ENCODE measurements at regions not wholly inside any gene's neighbourhood (a gene's known extent, or its start where the extent isn't known, plus 50 kb on each side); places are given as distances from the start of the nearest gene placed in this dataset.
"Not testable (repeated sequence)": the region's sequence is repeated elsewhere in the genome, so short reads cannot be mapped to it uniquely, and the experiment has no call there.

DNA sequence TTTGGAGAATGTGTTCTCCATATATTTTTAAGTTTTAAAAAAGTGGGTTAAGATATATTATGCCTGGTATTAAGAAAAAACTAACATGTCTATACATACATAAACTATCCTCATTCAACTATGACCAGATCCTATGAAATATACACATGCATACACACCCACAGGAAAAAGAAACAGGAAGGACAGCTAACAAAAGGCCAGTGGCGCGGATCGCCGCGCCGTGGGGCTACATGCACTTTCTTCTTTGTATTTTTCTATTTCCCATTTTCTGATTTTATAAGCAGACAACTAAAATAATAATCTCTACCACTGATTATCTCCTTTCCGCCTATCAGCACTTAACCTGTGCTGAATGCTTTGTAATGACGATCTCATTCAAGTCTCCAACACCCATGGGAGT is 160.1 kb downstream of the OR4M2 start:
- Histone ChIP-seq H3K4me3 (ENCODE audit: low read length) (no peak overlapping the region), H3K27ac (ENCODE audit: low read length) (no peak overlapping the region), H4K20me1 (ENCODE audit: insufficient read depth, low read length) (no peaks in the 10 kb centered on the region), H3K79me2 (ENCODE audit: low read length) (no peaks in the 10 kb centered on the region), H3K4me1 (ENCODE audit: low read length) (no peaks in the 10 kb centered on the region), H3K36me3 (replicated peaks; ENCODE audit: low read depth, low read length) (no peaks in the 10 kb centered on the region), H3K4me2 (ENCODE audit: low read length) (no peak overlapping the region), H2AFZ (ENCODE audit: low read depth, low read length) (no peak overlapping the region), H3K27me3 (ENCODE audit: low read depth, low read length) (no peaks in the 10 kb centered on the region), H3K9me3 (ENCODE audit: insufficient read depth, low read length) (no peaks in the 10 kb centered on the region), H3K9ac (ENCODE audit: low read length) (no peak overlapping the region)
- TF ChIP-seq, protein P1, sequence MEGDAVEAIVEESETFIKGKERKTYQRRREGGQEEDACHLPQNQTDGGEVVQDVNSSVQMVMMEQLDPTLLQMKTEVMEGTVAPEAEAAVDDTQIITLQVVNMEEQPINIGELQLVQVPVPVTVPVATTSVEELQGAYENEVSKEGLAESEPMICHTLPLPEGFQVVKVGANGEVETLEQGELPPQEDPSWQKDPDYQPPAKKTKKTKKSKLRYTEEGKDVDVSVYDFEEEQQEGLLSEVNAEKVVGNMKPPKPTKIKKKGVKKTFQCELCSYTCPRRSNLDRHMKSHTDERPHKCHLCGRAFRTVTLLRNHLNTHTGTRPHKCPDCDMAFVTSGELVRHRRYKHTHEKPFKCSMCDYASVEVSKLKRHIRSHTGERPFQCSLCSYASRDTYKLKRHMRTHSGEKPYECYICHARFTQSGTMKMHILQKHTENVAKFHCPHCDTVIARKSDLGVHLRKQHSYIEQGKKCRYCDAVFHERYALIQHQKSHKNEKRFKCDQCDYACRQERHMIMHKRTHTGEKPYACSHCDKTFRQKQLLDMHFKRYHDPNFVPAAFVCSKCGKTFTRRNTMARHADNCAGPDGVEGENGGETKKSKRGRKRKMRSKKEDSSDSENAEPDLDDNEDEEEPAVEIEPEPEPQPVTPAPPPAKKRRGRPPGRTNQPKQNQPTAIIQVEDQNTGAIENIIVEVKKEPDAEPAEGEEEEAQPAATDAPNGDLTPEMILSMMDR (IDR thresholded peaks at IDR 0.05; ENCODE audit: low read depth, low read length) = no peak

DNA sequence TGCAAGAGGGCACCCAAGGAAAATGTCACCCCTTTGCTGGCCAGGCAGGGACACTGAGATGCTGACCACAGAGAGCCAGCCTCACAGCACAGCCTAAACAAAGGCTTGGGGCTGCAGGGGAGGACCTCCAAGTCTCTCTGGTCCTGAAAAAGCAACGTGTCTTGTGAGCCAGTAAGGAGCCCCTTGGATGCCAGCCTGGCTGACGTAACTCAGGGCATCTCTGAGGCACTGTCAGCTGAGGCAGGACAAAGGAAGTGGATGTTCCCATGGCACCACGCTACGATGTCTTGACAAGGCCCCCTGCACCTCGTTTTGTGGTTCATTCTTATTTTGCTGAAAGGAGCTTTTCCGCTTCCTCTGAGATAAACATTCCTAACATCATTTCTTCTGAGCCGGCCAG is 160.7 kb downstream of the OR4M2 start:
- Histone ChIP-seq H3K27ac (ENCODE audit: low read length) (no peak overlapping the region), H3K4me1 (ENCODE audit: low read length) (no peaks in the 10 kb centered on the region), H2AFZ (ENCODE audit: low read depth, low read length) (no peak overlapping the region), H3K4me2 (ENCODE audit: low read length) (no peak overlapping the region), H3K4me3 (ENCODE audit: low read length) (no peak overlapping the region), H3K9me3 (ENCODE audit: insufficient read depth, low read length) (no peaks in the 10 kb centered on the region), H4K20me1 (ENCODE audit: insufficient read depth, low read length) (no peaks in the 10 kb centered on the region), H3K9ac (ENCODE audit: low read length) (no peak overlapping the region), H3K36me3 (replicated peaks; ENCODE audit: low read depth, low read length) (no peaks in the 10 kb centered on the region), H3K27me3 (ENCODE audit: low read depth, low read length) (no peaks in the 10 kb centered on the region), H3K79me2 (ENCODE audit: low read length) (no peaks in the 10 kb centered on the region)
- no peak for TF ChIP-seq EZH2phosphoT487 (IDR thresholded peaks at IDR 0.05; ENCODE audit: low read depth)
- TF ChIP-seq, protein P1 (IDR thresholded peaks at IDR 0.05; ENCODE audit: low read depth, low read length) = no peak

DNA sequence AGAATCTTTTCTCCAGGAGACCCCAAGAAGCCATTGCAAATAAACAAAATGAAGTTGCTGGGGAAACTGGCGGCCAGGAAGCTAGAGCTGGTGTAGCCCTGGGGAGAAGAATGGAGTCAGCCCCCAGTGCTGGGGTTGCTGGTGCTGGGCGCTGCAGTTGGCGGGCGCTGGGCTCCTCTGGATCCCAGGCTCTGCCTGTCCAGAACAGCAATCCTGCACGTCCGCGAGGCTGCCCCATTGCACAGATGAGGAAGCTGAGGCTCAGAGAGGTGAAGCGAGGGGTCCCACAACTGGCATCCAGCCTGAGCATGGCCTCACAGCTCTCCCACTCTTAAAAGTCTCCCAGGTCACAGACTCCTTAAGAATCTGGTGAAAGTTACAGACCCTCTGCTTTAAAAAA is 161.1 kb downstream of the OR4M2 start:
- no peaks in the 10 kb centered on the region for H3K4me1 ChIP-seq (ENCODE audit: low read length)
- no peaks in the 10 kb centered on the region for H4K20me1 ChIP-seq (ENCODE audit: insufficient read depth, low read length)
- no peak overlapping the region for H3K27ac ChIP-seq (ENCODE audit: low read length)
- H2AFZ ChIP-seq (ENCODE audit: low read depth, low read length) = no peak overlapping the region
- H3K27me3 ChIP-seq (ENCODE audit: low read depth, low read length) = no peaks in the 10 kb centered on the region
- no peaks in the 10 kb centered on the region for H3K36me3 ChIP-seq (replicated peaks; ENCODE audit: low read depth, low read length)
- TF ChIP-seq, protein P1 (IDR thresholded peaks at IDR 0.05; ENCODE audit: low read depth, low read length) = no peak
- no peak for TF ChIP-seq EZH2phosphoT487 (IDR thresholded peaks at IDR 0.05; ENCODE audit: low read depth)
- no peak overlapping the region for H3K4me3 ChIP-seq (ENCODE audit: low read length)
- H3K4me2 ChIP-seq (ENCODE audit: low read length) = no peak overlapping the region
- no peaks in the 10 kb centered on the region for H3K9me3 ChIP-seq (ENCODE audit: insufficient read depth, low read length)
- no peak overlapping the region for H3K9ac ChIP-seq (ENCODE audit: low read length)
- H3K79me2 ChIP-seq (ENCODE audit: low read length) = no peaks in the 10 kb centered on the region

DNA sequence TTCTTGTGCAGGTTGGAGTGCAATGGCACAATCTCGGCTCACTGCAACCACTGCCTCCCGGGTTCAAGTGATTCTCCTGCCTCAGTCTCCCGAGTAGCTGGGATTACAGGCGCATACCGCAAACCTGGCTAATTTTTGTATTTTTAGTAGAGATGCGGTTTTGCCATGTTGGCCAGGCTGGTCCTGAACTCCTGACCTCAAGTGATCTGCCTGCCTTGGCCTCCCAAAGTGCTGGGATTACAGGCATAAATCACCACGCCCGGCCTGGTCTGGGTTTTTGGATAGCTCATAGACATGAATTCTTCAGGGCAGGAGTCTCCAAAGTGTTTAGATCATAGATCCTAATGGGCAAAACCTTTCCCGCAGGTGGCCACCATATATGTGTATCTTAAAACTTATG is 162.0 kb downstream of the OR4M2 start:
- not testable (repeated sequence) for H3K4me1 ChIP-seq (ENCODE audit: low read length); H3K79me2 ChIP-seq (ENCODE audit: low read length); H3K27me3 ChIP-seq (ENCODE audit: low read depth, low read length); H3K9ac ChIP-seq (ENCODE audit: low read length); H3K36me3 ChIP-seq (replicated peaks; ENCODE audit: low read depth, low read length); H4K20me1 ChIP-seq (ENCODE audit: insufficient read depth, low read length); H3K4me3 ChIP-seq (ENCODE audit: low read length); H3K27ac ChIP-seq (ENCODE audit: low read length); H2AFZ ChIP-seq (ENCODE audit: low read depth, low read length); H3K4me2 ChIP-seq (ENCODE audit: low read length); H3K9me3 ChIP-seq (ENCODE audit: insufficient read depth, low read length)

Data from OCI-LY3 (cell line).